SU-DHL-6 (cell line): ENCODE measurements at regions not wholly inside any gene's neighbourhood (a gene's known extent, or its start where the extent isn't known, plus 50 kb on each side); places are given as distances from the start of the nearest gene placed in this dataset.

ENCODE experiments used
- EZH2phosphoT487 ChIP-seq: fragments of 200-600 bp; sonication (generic), shearing (Covaris generic); conservative IDR thresholded peaks from 2 replicates; pipeline ENCODE4 v1.6.1; 2018; ENCODE audit warnings: mild to moderate bottlenecking, antibody characterized with exemption, low read length, moderate library complexity, mixed read lengths
- TF ChIP-seq, protein P1 (sequence below): fragments of 200-600 bp; sonication (generic); IDR thresholded peaks from one replicate; pipeline ENCODE4 v1.5.1; 2017; ENCODE audit warnings: antibody characterized with exemption, mild to moderate bottlenecking, low read length, moderate library complexity; ENCODE audit not compliant: insufficient read depth, poor library complexity, severe bottlenecking

DNA sequence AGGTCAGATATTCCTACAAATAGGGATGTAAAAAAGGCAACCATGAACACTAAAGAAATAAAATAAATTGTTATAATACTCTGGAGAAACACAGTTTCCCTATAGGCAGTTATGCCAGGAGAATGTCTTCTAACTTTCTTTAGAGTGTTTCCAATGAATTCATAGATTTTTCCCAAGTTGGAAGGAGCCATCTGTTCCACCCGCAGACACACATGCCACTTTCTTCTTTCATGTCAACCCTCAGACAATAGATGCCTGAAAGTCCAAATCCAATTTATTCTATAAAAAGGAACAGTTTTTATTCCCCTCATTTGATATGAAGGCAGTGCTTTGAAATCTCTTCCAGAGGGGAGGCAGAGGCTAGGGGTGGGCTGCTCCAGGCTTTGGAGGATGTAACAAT lies 418.1 kb downstream of the ACTL7B start:
- TF ChIP-seq, protein P1, sequence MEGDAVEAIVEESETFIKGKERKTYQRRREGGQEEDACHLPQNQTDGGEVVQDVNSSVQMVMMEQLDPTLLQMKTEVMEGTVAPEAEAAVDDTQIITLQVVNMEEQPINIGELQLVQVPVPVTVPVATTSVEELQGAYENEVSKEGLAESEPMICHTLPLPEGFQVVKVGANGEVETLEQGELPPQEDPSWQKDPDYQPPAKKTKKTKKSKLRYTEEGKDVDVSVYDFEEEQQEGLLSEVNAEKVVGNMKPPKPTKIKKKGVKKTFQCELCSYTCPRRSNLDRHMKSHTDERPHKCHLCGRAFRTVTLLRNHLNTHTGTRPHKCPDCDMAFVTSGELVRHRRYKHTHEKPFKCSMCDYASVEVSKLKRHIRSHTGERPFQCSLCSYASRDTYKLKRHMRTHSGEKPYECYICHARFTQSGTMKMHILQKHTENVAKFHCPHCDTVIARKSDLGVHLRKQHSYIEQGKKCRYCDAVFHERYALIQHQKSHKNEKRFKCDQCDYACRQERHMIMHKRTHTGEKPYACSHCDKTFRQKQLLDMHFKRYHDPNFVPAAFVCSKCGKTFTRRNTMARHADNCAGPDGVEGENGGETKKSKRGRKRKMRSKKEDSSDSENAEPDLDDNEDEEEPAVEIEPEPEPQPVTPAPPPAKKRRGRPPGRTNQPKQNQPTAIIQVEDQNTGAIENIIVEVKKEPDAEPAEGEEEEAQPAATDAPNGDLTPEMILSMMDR, result no peak
- no peak for TF ChIP-seq EZH2phosphoT487
